ENCODE measurements at regions not wholly inside any gene's neighbourhood (a gene's known extent, or its start where the extent isn't known, plus 50 kb on each side); places are given as distances from the start of the nearest gene placed in this dataset.

GRCh38 chr15:62588938-62589670 lies 424.0 kb upstream of the C2CD4B start:
- Mint-ChIP-seq H3K27ac (ENCODE audit: low read depth, unreplicated experiment) (no peak overlapping the region), H3K27me3 (ENCODE audit: insufficient read depth, unreplicated experiment) (no peaks in the 10 kb centered on the region), H3K4me1 (ENCODE audit: insufficient read depth, unreplicated experiment) (peaks cover 9% of the 10 kb centered on the region), H3K4me3 (ENCODE audit: unreplicated experiment) (no peak overlapping the region), H3K36me3 (ENCODE audit: insufficient read depth, unreplicated experiment) (no peaks in the 10 kb centered on the region), H3K9me3 (ENCODE audit: unreplicated experiment) (no peaks in the 10 kb centered on the region)
- intact Hi-C loops (cut with micrococcal nuclease) = no loop called here
- CTCF ChIA-PET = no interaction called here
- POLR2A ChIA-PET = no interaction called here
- no TSS peak for BruUV-seq (replicated peaks)
- TF ChIP-seq CTCF (IDR thresholded peaks at IDR 0.05; ENCODE audit: unreplicated experiment) = no peak
- no peak for DNase-seq (ENCODE audit: unreplicated experiment)

GRCh38 chr15:62591842-62592838 lies 427.1 kb upstream of the C2CD4B start:
- DNase-seq (ENCODE audit: unreplicated experiment) = no peak

GRCh38 chr15:62592920-62593319 lies 427.8 kb upstream of the C2CD4B start:
- POLR2A ChIA-PET = interaction anchor here (0.9 to 1.0 kb wide), 2 partner anchors 9 to 14 kb away, joined by 3 to 5 read pairs; no protein-coding TSS in a partner anchor
- intact Hi-C loops (cut with micrococcal nuclease) = no loop called here
- no peak for DNase-seq (ENCODE audit: unreplicated experiment)
- Mint-ChIP-seq H3K36me3 (ENCODE audit: insufficient read depth, unreplicated experiment) (no peaks in the 10 kb centered on the region), H3K9me3 (ENCODE audit: unreplicated experiment) (no peaks in the 10 kb centered on the region), H3K27ac (ENCODE audit: low read depth, unreplicated experiment) (no peak overlapping the region), H3K4me1 (ENCODE audit: insufficient read depth, unreplicated experiment) (peaks cover 9% of the 10 kb centered on the region), H3K27me3 (ENCODE audit: insufficient read depth, unreplicated experiment) (no peaks in the 10 kb centered on the region), H3K4me3 (ENCODE audit: unreplicated experiment) (no peak overlapping the region)
- BruUV-seq (replicated peaks) = no TSS peak
- CTCF ChIA-PET = interaction anchor here (0.6 kb wide), 2 partner anchors 60 to 502 kb away, joined by 3 to 6 read pairs; no protein-coding TSS in a partner anchor
- no peak for TF ChIP-seq CTCF (IDR thresholded peaks at IDR 0.05; ENCODE audit: unreplicated experiment)

More at GRCh38 chr15:62591842-62592838, 427.1 kb upstream of the C2CD4B start:
- peaks cover 9% of the 10 kb centered on the region for H3K4me1 Mint-ChIP-seq (ENCODE audit: insufficient read depth, unreplicated experiment)
- H3K4me3 Mint-ChIP-seq (ENCODE audit: unreplicated experiment) = no peak overlapping the region
- BruUV-seq (replicated peaks) = no TSS peak
- H3K27me3 Mint-ChIP-seq (ENCODE audit: insufficient read depth, unreplicated experiment) = no peaks in the 10 kb centered on the region
- no peak overlapping the region for H3K27ac Mint-ChIP-seq (ENCODE audit: low read depth, unreplicated experiment)
- no peak for TF ChIP-seq CTCF (IDR thresholded peaks at IDR 0.05; ENCODE audit: unreplicated experiment)
- H3K9me3 Mint-ChIP-seq (ENCODE audit: unreplicated experiment) = no peaks in the 10 kb centered on the region
- no peaks in the 10 kb centered on the region for H3K36me3 Mint-ChIP-seq (ENCODE audit: insufficient read depth, unreplicated experiment)
- ChIA-PET POLR2A (interaction anchor here (0.5 to 1.4 kb wide), 5 partner anchors 8 to 225 kb away, joined by 3 to 5 read pairs (median 3); no protein-coding TSS in a partner anchor), CTCF (interaction anchor here (0.6 kb wide), 2 partner anchors 59 to 125 kb away, joined by 3 to 6 read pairs; no protein-coding TSS in a partner anchor)
- intact Hi-C loops (cut with micrococcal nuclease) = no loop called here
